SK-N-SH (cell line): ENCODE measurements at regions not wholly inside any gene's neighbourhood (a gene's known extent, or its start where the extent isn't known, plus 50 kb on each side); places are given as distances from the start of the nearest gene placed in this dataset.

ENCODE experiments used
- POLR2AphosphoS5 ChIP-seq: IDR thresholded peaks from 2 replicates; pipeline ENCODE4 v1.6.1; 2012; ENCODE audit warnings: low read depth, low read length
- RAD21 ChIP-seq: IDR thresholded peaks from 2 replicates; pipeline ENCODE4 v1.6.1; 2012; ENCODE audit warnings: mild to moderate bottlenecking, low read length
- TF ChIP-seq, protein P1 (sequence below): fragments of 200-600 bp; sonication (generic); IDR thresholded peaks from 2 replicates; pipeline ENCODE4 v1.6.1; 2017; ENCODE audit warnings: antibody characterized with exemption, mild to moderate bottlenecking, moderate library complexity

DNA sequence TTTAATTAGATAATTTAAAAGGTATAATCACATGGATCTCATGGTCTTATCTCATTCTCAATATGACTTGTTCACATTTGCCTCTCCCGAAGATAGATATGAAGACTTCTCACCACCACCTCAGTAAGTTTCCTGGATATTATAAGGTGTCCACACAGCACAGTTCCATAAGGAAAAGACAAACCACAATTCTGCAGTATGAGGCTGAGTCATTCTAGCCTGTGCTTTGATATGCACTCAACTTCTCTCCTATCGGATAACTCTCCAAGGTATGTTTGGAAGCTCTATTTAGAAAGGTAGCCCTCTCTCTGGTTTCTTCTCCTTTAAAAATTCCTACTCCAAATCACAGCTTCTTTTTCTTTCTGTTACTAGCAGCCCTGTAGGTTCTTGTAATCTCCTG is 612.8 kb downstream of the ZPLD1 start:
- TF ChIP-seq POLR2AphosphoS5 (no peak), RAD21 (no peak)
- TF ChIP-seq, protein P1, sequence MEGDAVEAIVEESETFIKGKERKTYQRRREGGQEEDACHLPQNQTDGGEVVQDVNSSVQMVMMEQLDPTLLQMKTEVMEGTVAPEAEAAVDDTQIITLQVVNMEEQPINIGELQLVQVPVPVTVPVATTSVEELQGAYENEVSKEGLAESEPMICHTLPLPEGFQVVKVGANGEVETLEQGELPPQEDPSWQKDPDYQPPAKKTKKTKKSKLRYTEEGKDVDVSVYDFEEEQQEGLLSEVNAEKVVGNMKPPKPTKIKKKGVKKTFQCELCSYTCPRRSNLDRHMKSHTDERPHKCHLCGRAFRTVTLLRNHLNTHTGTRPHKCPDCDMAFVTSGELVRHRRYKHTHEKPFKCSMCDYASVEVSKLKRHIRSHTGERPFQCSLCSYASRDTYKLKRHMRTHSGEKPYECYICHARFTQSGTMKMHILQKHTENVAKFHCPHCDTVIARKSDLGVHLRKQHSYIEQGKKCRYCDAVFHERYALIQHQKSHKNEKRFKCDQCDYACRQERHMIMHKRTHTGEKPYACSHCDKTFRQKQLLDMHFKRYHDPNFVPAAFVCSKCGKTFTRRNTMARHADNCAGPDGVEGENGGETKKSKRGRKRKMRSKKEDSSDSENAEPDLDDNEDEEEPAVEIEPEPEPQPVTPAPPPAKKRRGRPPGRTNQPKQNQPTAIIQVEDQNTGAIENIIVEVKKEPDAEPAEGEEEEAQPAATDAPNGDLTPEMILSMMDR, result no peak
